Peyer's patch (tissue), 4 donors: ENCODE measurements at regions not wholly inside any gene's neighbourhood (a gene's known extent, or its start where the extent isn't known, plus 50 kb on each side); places are given as distances from the start of the nearest gene placed in this dataset.

Experiments used
- DNase-seq, 3 donors: peaks; one replicate each; pipeline ENCODE4 v3.0.0-alpha.2; 2017 to 2019
- H3K27ac ChIP-seq, 4 donors: fragments of 200-600 bp; sonication (generic); one replicate each; pipeline ENCODE4 v1.5.1; 2016 to 2019
- H3K27me3 ChIP-seq, 2 donors: fragments of 200-600 bp; sonication (generic); one replicate each; pipeline ENCODE4 v1.5.1; 2019
- H3K36me3 ChIP-seq, 3 donors: fragments of 200-600 bp; sonication (generic); one replicate each; pipeline ENCODE4 v1.5.1; 2016 to 2019
- H3K4me1 ChIP-seq, 4 donors: fragments of 200-600 bp; sonication (generic); one replicate each; pipeline ENCODE4 v1.5.1; 2016 to 2019
- H3K4me3 ChIP-seq, 4 donors: fragments of 200-600 bp; sonication (generic); 1 replicate in 3 of 4; 2 replicates in 1 of 4; pipeline ENCODE4 v1.5.1; 2016 to 2019; ENCODE audit warnings: mild to moderate bottlenecking in 1 of 4
- H3K9me3 ChIP-seq, 4 donors: fragments of 200-600 bp; sonication (generic); one replicate each; pipeline ENCODE4 v1.5.1; 2016 to 2019; ENCODE audit warnings: mild to moderate bottlenecking in 1 of 4
- POLR2A ChIP-seq, 2 donors: fragments of 450-650 bp; IDR thresholded peaks; one replicate each; pipeline ENCODE4 v1.5.1; 2017; ENCODE audit warnings: antibody characterized with exemption in 2 of 2, mild to moderate bottlenecking in 2 of 2, moderate library complexity in 2 of 2
- TF ChIP-seq, protein P1 (sequence below), 6 experiments: fragments of 450-650 bp in 4 of 6; fragments of 200-600 bp in 2 of 6; sonication (generic) in 1 of 6; IDR thresholded peaks; one replicate each; pipeline ENCODE4 v1.5.1; 2017 to 2019; ENCODE audit warnings: antibody characterized with exemption in 6 of 6, mild to moderate bottlenecking in 3 of 6, moderate library complexity in 1 of 6

DNA sequence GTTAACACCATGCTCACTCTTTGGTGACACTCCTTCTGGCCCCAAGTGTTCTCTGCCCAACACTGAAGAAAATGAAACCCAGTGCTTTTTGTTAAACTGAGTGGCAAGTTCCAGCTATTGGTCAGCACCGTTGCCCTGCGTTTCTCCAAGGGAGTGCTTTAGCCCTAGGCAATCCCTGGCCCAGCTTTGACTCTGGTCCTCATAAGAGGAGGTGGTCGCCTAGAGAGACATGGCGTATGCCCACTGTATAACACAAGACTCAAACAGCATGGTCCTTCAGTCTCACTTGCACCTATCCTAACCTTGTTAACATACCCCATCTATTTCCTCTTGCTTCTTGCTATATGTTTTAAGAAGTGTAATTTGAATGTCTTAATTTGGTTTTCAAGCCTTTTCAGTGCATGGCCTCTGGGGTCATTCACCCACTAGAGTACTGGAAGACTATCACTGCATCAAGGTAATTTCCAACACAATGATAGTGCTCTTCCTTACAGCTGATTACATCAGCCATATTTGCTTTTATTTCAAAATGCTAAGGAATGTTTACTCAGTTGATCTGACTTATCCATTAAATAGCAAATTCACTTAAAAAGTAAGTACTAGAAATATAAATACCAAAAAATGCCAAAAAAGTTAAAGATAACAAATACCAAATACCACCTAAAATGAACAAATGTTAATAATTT lies 190.5 kb upstream of the SOX21 start:
- Histone ChIP-seq H3K9me3 (no peaks in the 10 kb centered on the region), H3K36me3 (no peaks in the 10 kb centered on the region), H3K27me3 (no peaks in the 10 kb centered on the region), H3K4me3 (no peak overlapping the region), H3K4me1 (no peaks in the 10 kb centered on the region), H3K27ac (no peak overlapping the region)
- no peak for TF ChIP-seq POLR2A (IDR thresholded peaks at IDR 0.05)
- TF ChIP-seq, protein P1, sequence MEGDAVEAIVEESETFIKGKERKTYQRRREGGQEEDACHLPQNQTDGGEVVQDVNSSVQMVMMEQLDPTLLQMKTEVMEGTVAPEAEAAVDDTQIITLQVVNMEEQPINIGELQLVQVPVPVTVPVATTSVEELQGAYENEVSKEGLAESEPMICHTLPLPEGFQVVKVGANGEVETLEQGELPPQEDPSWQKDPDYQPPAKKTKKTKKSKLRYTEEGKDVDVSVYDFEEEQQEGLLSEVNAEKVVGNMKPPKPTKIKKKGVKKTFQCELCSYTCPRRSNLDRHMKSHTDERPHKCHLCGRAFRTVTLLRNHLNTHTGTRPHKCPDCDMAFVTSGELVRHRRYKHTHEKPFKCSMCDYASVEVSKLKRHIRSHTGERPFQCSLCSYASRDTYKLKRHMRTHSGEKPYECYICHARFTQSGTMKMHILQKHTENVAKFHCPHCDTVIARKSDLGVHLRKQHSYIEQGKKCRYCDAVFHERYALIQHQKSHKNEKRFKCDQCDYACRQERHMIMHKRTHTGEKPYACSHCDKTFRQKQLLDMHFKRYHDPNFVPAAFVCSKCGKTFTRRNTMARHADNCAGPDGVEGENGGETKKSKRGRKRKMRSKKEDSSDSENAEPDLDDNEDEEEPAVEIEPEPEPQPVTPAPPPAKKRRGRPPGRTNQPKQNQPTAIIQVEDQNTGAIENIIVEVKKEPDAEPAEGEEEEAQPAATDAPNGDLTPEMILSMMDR (IDR thresholded peaks at IDR 0.05) = no peak
- no peak for DNase-seq

- Histone ChIP-seq H3K9me3 (no peaks in the 10 kb centered on the region), H3K27me3 (no peaks in the 10 kb centered on the region), H3K4me1 (no peaks in the 10 kb centered on the region), H3K27ac (no peak overlapping the region), H3K4me3 (no peak overlapping the region), H3K36me3 (no peaks in the 10 kb centered on the region)
- no peak for TF ChIP-seq POLR2A (IDR thresholded peaks at IDR 0.05)
- TF ChIP-seq, protein P1 (IDR thresholded peaks at IDR 0.05) = no peak
- no peak for DNase-seq
Observed at GRCh38 chr13:94901070-94901469, 188.7 kb upstream of the SOX21 start.

DNA sequence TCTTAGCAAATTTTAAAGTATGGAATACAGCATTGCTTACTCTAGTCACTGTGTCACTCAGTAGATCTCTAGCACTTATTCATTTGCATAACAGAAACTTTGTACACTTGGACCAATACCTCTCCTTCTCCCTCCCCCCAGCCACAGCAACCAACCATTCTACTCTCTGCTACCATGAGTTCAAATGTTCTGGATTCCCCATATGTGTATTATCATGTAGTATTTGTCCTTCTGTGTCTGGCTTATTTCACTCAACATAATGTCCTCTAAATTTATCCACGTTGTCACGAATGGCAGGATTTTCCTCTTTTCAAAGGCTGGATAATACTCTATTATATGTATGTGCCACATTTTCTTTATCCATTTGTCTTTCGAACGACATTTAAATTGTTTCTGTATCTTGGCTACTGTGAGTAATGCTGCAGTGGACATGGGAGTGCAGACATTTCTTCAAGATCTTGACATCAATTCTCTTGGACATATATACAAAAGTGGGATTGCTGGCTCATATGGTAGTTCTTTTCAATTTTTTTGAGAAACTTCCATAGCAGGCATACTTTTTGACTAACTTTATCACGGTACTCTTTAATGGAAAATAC lies 184.5 kb upstream of the SOX21 start:
- Histone ChIP-seq H3K4me1 (no peaks in the 10 kb centered on the region), H3K9me3 (no peaks in the 10 kb centered on the region), H3K36me3 (no peaks in the 10 kb centered on the region), H3K27ac (no peak overlapping the region), H3K4me3 (no peak overlapping the region), H3K27me3 (no peaks in the 10 kb centered on the region)
- DNase-seq = no peak
- no peak for TF ChIP-seq POLR2A (IDR thresholded peaks at IDR 0.05)
- TF ChIP-seq, protein P1 (IDR thresholded peaks at IDR 0.05) = no peak

DNA sequence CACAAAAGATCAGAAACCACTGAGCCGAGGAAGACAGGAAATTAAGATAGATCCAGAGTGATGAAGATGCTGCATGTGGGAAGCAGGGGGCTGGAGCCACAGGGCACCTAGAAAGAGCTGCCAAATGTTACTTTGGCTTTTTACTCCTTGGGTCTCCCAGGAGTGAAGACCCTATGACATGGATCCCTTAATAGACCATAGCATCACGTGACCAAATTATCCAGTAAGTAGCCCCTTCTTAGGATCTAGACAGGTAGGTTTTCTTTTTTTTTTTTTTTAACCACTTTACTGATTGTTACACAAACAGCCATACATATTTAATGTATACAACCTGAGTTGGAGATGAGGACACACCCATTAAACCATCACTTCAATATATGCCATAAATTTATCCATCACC lies 183.9 kb upstream of the SOX21 start:
- Histone ChIP-seq H3K9me3 (no peaks in the 10 kb centered on the region), H3K4me1 (no peaks in the 10 kb centered on the region), H3K36me3 (no peaks in the 10 kb centered on the region), H3K4me3 (no peak overlapping the region), H3K27ac (no peak overlapping the region), H3K27me3 (no peaks in the 10 kb centered on the region)
- TF ChIP-seq POLR2A (IDR thresholded peaks at IDR 0.05) = no peak
- TF ChIP-seq, protein P1 (IDR thresholded peaks at IDR 0.05) = no peak
- no peak for DNase-seq

GRCh38 chr13:94886191-94886590 lies 173.8 kb upstream of the SOX21 start:
- no peaks in the 10 kb centered on the region for H3K36me3 ChIP-seq
- H3K9me3 ChIP-seq = no peaks in the 10 kb centered on the region
- H3K4me3 ChIP-seq = no peak overlapping the region
- TF ChIP-seq, protein P1 (IDR thresholded peaks at IDR 0.05) = no peak
- TF ChIP-seq POLR2A (IDR thresholded peaks at IDR 0.05) = no peak
- no peaks in the 10 kb centered on the region for H3K27me3 ChIP-seq
- no peak overlapping the region for H3K27ac ChIP-seq
- DNase-seq = no peak
- H3K4me1 ChIP-seq = no peaks in the 10 kb centered on the region
